ENCODE measurements at regions not wholly inside any gene's neighbourhood (a gene's known extent, or its start where the extent isn't known, plus 50 kb on each side); places are given as distances from the start of the nearest gene placed in this dataset.

DNA sequence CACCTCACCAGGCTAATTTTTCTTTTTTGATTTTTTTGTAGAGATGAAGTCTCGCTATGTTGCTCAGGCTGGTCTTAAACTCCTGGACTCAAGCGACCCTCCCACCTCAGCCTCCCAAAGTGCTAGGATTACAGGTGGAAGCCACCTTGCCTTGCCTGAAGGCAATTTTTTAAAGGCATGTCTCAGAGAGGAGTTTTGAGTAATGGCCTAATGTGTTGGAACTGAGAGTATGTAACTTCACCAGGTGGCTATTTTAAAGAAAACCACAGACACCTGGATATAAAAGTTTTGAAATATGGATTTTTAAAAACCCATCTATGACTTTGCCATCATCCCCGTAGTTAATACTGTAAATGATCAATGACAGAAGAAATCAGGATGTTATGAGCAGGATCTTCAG, 119.8 kb upstream of the ATP8B1 start:
- Mint-ChIP-seq H3K4me1 (ENCODE audit: low read depth in 2 of 2) (no peaks in the 10 kb centered on the region), H3K9me3 (peaks cover 0 to 1% of the 10 kb centered on the region in 2 donors), H3K27me3 (peaks cover 7 to 48% of the 10 kb centered on the region in 2 donors), H3K27ac (no peak overlapping the region), H3K36me3 (ENCODE audit: insufficient read depth) (no peaks in the 10 kb centered on the region), H3K4me3 (no peak overlapping the region)
- ATAC-seq (replicated peaks) (no peak), DNase-seq (no peak)

DNA sequence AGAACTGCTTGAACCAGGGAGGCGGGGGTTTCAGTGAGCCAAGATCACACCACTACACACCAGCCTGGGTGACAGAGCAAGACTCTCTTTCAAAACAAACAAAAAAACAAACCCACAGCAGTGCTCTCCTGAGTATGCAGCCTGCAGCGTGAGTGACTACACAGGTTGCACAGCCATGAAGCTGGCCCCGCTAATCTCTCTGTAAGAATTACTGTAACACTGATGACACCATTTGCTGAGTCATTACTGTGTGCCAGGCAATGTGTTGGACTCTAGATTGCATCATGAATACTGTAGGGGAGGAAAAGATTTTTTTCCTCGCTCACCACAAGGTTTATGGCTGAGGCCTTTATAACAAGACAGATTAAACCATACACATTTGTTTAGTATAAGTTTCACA, 118.6 kb upstream of the ATP8B1 start:
- Mint-ChIP-seq H3K27me3 (peaks cover 7 to 48% of the 10 kb centered on the region in 2 donors), H3K27ac (no peak overlapping the region), H3K9me3 (peaks cover 0 to 1% of the 10 kb centered on the region in 2 donors), H3K4me3 (no peak overlapping the region), H3K36me3 (ENCODE audit: insufficient read depth) (no peaks in the 10 kb centered on the region), H3K4me1 (ENCODE audit: low read depth in 2 of 2) (no peaks in the 10 kb centered on the region)
- DNase-seq (no peak), ATAC-seq (replicated peaks) (no peak)

GRCh38 chr18:57920036-57920435, 116.9 kb upstream of the ATP8B1 start:
- no peak for DNase-seq
- Mint-ChIP-seq H3K27ac (no peak overlapping the region), H3K4me1 (ENCODE audit: low read depth in 2 of 2) (peaks cover 0 to 6% of the 10 kb centered on the region in 2 donors), H3K27me3 (peaks cover 7 to 54% of the 10 kb centered on the region in 2 donors), H3K4me3 (no peak overlapping the region), H3K36me3 (ENCODE audit: insufficient read depth) (no peaks in the 10 kb centered on the region), H3K9me3 (peaks cover 0 to 1% of the 10 kb centered on the region in 2 donors)
- no peak for ATAC-seq (replicated peaks)

GRCh38 chr18:57918601-57919000, 115.5 kb upstream of the ATP8B1 start:
- Mint-ChIP-seq H3K27me3 (peaks cover 4 to 41% of the 10 kb centered on the region in 2 donors), H3K9me3 (peaks cover 0 to 1% of the 10 kb centered on the region in 2 donors), H3K4me3 (no peak overlapping the region), H3K36me3 (ENCODE audit: insufficient read depth) (no peaks in the 10 kb centered on the region), H3K4me1 (ENCODE audit: low read depth in 2 of 2) (peaks cover 0 to 6% of the 10 kb centered on the region in 2 donors), H3K27ac (no peak overlapping the region)
- no peak for DNase-seq
- ATAC-seq (replicated peaks) = no peak

DNA sequence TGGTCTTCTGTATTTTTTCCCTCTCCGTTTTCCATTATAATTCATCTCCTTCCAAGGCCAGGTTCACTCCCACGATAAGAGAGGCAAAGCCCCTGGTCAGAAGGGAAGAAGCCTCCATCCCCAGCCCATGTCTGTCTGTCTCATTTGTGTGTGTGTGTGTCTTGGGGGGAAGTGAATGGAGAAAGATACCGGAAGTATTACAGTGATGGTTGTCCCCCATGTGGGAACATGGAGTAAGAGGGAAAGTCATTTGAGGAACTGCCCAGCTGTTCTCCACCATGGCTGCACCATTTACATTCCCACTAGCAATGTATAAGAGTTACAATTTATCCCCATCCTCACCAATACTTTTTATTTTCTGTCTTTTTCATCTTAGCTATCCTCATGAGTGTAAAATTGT, 113.6 kb upstream of the ATP8B1 start:
- peaks cover 0 to 6% of the 10 kb centered on the region in 2 donors for H3K4me1 Mint-ChIP-seq (ENCODE audit: low read depth in 2 of 2)

DNA sequence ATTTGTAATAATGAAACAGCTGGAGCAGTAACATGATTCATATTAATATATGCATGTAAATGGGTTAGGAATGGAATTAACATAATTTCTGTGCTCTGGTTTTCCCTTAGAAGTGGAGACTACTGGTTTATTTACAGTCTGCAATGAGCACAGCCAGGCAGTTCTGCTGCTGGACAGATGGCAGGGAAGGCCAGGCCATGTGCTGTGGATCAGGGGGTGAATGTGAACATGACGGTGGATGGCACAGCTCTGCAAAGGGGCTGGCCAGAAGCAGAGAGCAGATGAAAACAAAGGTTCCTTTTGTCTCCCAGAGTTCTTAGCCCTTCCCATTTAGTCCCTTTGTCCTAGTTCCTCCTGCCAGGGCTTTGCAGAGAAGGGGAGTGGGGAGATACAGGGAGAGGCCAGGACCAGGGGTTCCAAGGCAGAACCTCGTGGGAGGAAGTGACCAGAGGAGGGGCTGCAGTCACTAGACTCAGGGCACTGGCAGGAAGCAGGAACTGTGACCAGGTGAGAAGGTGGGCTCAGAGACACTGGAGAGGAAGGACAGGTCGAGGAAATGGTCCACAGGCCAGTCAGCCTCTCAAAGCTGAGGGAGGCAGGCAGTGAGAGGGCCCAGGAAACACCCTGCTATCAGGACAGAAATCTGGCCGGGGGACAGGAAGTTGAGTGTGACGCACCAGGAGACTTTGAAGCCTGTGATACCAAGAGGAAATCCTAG, 112.9 kb upstream of the ATP8B1 start:
- Mint-ChIP-seq H3K27ac (peak overlapping the region in 1 of 2 donors; percentile 69), H3K27me3 (peaks cover 4 to 31% of the 10 kb centered on the region in 2 donors), H3K9me3 (peaks cover 0 to 1% of the 10 kb centered on the region in 2 donors), H3K4me3 (no peak overlapping the region), H3K4me1 (ENCODE audit: low read depth in 2 of 2) (peaks cover 0 to 6% of the 10 kb centered on the region in 2 donors), H3K36me3 (ENCODE audit: insufficient read depth) (no peaks in the 10 kb centered on the region)
- DNase-seq (no peak), ATAC-seq (replicated peaks) (no peak)

More for the DNA sequence above, 113.6 kb upstream of the ATP8B1 start:
- Mint-ChIP-seq H3K27me3 (peaks cover 4 to 36% of the 10 kb centered on the region in 2 donors), H3K4me3 (no peak overlapping the region), H3K27ac (no peak overlapping the region), H3K36me3 (ENCODE audit: insufficient read depth) (no peaks in the 10 kb centered on the region), H3K9me3 (peaks cover 0 to 1% of the 10 kb centered on the region in 2 donors)
- DNase-seq (no peak), ATAC-seq (replicated peaks) (no peak)

- no peak for DNase-seq
- H3K4me3 Mint-ChIP-seq = no peak overlapping the region
- peaks cover 0 to 1% of the 10 kb centered on the region in 2 donors for H3K9me3 Mint-ChIP-seq
- peaks cover 4 to 26% of the 10 kb centered on the region in 2 donors for H3K27me3 Mint-ChIP-seq
- no peak for ATAC-seq (replicated peaks)
- H3K36me3 Mint-ChIP-seq (ENCODE audit: insufficient read depth) = no peaks in the 10 kb centered on the region
- H3K27ac Mint-ChIP-seq = no peak overlapping the region
- H3K4me1 Mint-ChIP-seq (ENCODE audit: low read depth in 2 of 2) = peaks cover 0 to 6% of the 10 kb centered on the region in 2 donors
These were observed 112.1 kb upstream of the ATP8B1 start for GRCh38 chr18:57915248-57915647.

- peaks cover 0 to 1% of the 10 kb centered on the region in 2 donors for H3K9me3 Mint-ChIP-seq
- no peaks in the 10 kb centered on the region for H3K36me3 Mint-ChIP-seq (ENCODE audit: insufficient read depth)
- DNase-seq = no peak
- no peak for ATAC-seq (replicated peaks)
- H3K27me3 Mint-ChIP-seq = peaks cover 4 to 27% of the 10 kb centered on the region in 2 donors
- H3K4me3 Mint-ChIP-seq = no peak overlapping the region
- H3K27ac Mint-ChIP-seq = no peak overlapping the region
- H3K4me1 Mint-ChIP-seq (ENCODE audit: low read depth in 2 of 2) = peaks cover 0 to 6% of the 10 kb centered on the region in 2 donors
These were observed 110.6 kb upstream of the ATP8B1 start for GRCh38 chr18:57913686-57914085.

DNA sequence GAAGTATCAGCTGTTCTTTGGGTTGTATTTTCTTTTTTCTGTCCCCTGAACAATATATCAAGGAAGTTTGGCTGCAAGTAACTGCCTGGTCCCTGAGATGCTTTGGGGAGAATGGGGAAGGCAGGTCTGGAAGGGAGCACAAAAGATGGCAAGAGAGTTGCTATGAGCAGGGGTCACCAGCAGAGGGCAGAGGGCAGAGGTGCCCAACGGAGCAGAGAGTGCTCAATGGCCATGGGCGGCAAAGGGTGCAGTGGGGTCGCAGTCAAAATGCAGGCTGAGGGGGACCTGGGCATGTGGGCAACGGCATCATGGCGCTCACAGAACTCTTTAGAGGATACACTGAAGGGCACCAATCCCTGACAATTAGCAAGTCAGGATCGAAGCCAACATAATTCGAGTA, 107.7 kb upstream of the ATP8B1 start:
- Mint-ChIP-seq H3K4me3 (no peak overlapping the region), H3K27ac (no peak overlapping the region), H3K4me1 (ENCODE audit: low read depth in 2 of 2) (peaks cover 0 to under 1% of the 10 kb centered on the region in 2 donors), H3K9me3 (no peaks in the 10 kb centered on the region), H3K27me3 (peaks cover 21 to 33% of the 10 kb centered on the region in 2 donors), H3K36me3 (ENCODE audit: insufficient read depth) (no peaks in the 10 kb centered on the region)
- ATAC-seq (replicated peaks) = no peak
- DNase-seq = no peak

- DNase-seq (no peak), ATAC-seq (replicated peaks) (no peak)
- H3K4me3 Mint-ChIP-seq = no peak overlapping the region
- no peak overlapping the region for H3K27ac Mint-ChIP-seq
- no peaks in the 10 kb centered on the region for H3K4me1 Mint-ChIP-seq (ENCODE audit: low read depth in 2 of 2)
- no peaks in the 10 kb centered on the region for H3K36me3 Mint-ChIP-seq (ENCODE audit: insufficient read depth)
- peaks cover 24 to 37% of the 10 kb centered on the region in 2 donors for H3K27me3 Mint-ChIP-seq
- H3K9me3 Mint-ChIP-seq = no peaks in the 10 kb centered on the region
These were observed 107.0 kb upstream of the ATP8B1 start for GRCh38 chr18:57910134-57910533.

DNA sequence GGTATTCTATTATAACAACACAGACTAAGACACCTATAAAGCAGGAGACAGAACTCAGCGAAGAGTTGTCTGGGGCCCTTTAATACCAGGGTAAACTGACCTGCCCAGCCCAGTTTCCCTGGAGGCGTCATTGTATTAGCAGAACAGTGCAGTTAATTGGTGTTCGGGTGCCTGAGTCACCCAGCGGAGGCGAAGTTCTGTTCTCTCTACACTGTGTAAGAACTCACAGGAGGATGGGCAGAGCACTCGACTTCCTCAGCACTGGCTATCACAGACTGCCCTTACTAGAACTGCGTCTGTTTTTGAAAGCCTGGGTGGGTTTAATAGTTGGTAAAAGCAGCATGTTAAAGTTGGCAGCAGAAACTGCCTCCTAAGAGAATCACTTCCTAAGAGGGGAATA, 106.5 kb upstream of the ATP8B1 start:
- no peak for ATAC-seq (replicated peaks)
- H3K27me3 Mint-ChIP-seq = peaks cover 24 to 37% of the 10 kb centered on the region in 2 donors
- no peak overlapping the region for H3K4me3 Mint-ChIP-seq
- no peak for DNase-seq
- no peaks in the 10 kb centered on the region for H3K36me3 Mint-ChIP-seq (ENCODE audit: insufficient read depth)
- no peak overlapping the region for H3K27ac Mint-ChIP-seq
- H3K9me3 Mint-ChIP-seq = no peaks in the 10 kb centered on the region
- no peaks in the 10 kb centered on the region for H3K4me1 Mint-ChIP-seq (ENCODE audit: low read depth in 2 of 2)

- H3K27me3 Mint-ChIP-seq = peaks cover 21 to 37% of the 10 kb centered on the region in 2 donors
- DNase-seq = no peak
- H3K4me3 Mint-ChIP-seq = no peak overlapping the region
- H3K4me1 Mint-ChIP-seq (ENCODE audit: low read depth in 2 of 2) = no peaks in the 10 kb centered on the region
- no peak overlapping the region for H3K27ac Mint-ChIP-seq
- no peak for ATAC-seq (replicated peaks)
- H3K9me3 Mint-ChIP-seq = no peaks in the 10 kb centered on the region
- no peaks in the 10 kb centered on the region for H3K36me3 Mint-ChIP-seq (ENCODE audit: insufficient read depth)
These were observed 105.0 kb upstream of the ATP8B1 start for GRCh38 chr18:57908092-57908491.

DNA sequence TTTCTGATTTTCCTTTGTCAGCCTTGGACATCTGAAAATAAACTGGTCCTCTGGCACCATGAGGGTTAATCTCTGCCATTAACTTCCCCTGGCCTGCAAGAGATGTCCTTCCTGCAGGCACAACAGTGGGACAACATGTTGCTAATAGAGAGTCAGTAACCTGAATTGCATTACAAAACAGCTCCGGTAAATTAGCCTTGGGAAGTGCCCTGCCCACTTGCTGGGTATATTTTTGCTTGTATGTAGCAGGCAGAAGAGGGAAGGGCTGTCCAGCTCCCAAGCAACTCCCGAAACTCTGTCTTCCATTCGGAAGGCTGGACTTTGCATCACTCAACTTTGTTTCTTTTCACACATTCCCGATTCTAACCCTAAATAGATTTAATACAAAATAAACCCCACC, 104.4 kb upstream of the ATP8B1 start:
- Mint-ChIP-seq H3K4me1 (ENCODE audit: low read depth in 2 of 2) (no peaks in the 10 kb centered on the region), H3K9me3 (no peaks in the 10 kb centered on the region), H3K27me3 (peaks cover 21 to 37% of the 10 kb centered on the region in 2 donors), H3K36me3 (ENCODE audit: insufficient read depth) (no peaks in the 10 kb centered on the region), H3K27ac (no peak overlapping the region), H3K4me3 (no peak overlapping the region)
- ATAC-seq (replicated peaks) = no peak
- DNase-seq = no peak

DNA sequence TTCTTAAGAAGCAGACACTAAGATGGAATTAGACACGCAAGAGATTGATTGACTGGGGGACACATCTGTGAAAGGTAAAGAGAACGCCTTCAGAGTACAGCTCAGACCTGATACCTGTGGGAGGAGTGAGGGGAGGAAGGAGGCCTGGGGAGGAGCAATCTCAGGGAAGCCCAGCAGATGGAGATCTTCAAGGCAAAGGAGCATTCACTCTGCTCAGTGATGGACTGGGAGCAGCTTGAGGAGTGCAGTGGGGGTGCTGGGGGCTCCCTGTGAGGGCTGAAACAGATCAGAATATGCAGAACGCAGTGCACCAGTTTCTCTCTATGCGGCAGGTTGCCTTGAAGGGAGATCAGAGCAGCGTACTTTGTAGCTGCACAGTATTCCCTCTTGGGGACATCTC, 103.7 kb upstream of the ATP8B1 start:
- ATAC-seq (replicated peaks) (no peak), DNase-seq (no peak)
- Mint-ChIP-seq H3K9me3 (no peaks in the 10 kb centered on the region), H3K4me1 (ENCODE audit: low read depth in 2 of 2) (no peaks in the 10 kb centered on the region), H3K27ac (no peak overlapping the region), H3K4me3 (no peak overlapping the region), H3K36me3 (ENCODE audit: insufficient read depth) (no peaks in the 10 kb centered on the region), H3K27me3 (peaks cover 21 to 37% of the 10 kb centered on the region in 2 donors)
